VCaP (cell line): ENCODE measurements at regions not wholly inside any gene's neighbourhood (a gene's known extent, or its start where the extent isn't known, plus 50 kb on each side); places are given as distances from the start of the nearest gene placed in this dataset.

ENCODE experiments used
- H3K27ac ChIP-seq: fragments of 450-650 bp; 2 replicates; pipeline ENCODE4 v1.5.1; 2017
- TF ChIP-seq, protein P1 (sequence below): fragments of 450-650 bp; conservative IDR thresholded peaks from 2 replicates; pipeline ENCODE4 v1.5.1; 2017; ENCODE audit warnings: mild to moderate bottlenecking, moderate library complexity

DNA sequence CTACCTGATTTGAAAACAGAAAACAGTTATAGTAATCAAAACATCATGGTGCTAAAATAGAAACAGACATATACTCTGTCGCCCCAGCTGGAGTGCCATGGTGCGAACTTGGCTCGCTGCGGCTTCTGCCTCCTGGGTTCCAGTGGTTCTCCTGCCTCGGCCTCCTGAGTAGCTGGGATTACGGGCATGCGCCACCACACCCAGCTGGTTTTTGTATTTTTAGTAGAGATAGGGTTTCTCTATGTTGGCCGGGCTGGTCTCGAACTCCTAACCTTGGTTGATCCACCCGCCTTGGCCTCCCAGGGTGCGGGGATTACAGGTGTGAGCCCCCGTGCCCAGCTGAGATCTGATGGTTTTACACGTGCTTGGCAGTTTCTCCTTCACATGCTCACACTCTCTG is 495.9 kb downstream of the ANXA1 start:
- H3K27ac ChIP-seq = no peak overlapping the region
- TF ChIP-seq, protein P1, sequence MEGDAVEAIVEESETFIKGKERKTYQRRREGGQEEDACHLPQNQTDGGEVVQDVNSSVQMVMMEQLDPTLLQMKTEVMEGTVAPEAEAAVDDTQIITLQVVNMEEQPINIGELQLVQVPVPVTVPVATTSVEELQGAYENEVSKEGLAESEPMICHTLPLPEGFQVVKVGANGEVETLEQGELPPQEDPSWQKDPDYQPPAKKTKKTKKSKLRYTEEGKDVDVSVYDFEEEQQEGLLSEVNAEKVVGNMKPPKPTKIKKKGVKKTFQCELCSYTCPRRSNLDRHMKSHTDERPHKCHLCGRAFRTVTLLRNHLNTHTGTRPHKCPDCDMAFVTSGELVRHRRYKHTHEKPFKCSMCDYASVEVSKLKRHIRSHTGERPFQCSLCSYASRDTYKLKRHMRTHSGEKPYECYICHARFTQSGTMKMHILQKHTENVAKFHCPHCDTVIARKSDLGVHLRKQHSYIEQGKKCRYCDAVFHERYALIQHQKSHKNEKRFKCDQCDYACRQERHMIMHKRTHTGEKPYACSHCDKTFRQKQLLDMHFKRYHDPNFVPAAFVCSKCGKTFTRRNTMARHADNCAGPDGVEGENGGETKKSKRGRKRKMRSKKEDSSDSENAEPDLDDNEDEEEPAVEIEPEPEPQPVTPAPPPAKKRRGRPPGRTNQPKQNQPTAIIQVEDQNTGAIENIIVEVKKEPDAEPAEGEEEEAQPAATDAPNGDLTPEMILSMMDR = no peak

DNA sequence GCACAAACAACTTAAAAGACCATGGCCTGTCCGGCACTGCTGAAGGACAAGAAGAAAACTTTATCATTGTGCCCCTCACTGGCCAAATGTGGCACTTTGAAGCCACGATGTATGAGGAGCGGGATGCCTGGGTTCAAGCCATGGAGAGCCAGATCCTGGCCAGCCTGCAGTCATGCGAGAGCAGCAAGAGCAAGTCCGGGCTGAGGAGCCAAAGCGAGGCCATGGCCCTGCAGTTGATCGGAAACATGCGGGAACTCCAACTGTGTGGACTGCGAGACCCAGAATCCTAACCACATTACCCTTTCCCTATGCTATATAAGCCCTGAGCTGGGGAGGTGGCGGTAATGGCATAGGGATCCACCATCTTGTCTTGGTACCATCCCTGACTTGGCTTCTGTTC is 497.9 kb downstream of the ANXA1 start:
- H3K27ac ChIP-seq = no peak overlapping the region
- TF ChIP-seq, protein P1 = no peak

DNA sequence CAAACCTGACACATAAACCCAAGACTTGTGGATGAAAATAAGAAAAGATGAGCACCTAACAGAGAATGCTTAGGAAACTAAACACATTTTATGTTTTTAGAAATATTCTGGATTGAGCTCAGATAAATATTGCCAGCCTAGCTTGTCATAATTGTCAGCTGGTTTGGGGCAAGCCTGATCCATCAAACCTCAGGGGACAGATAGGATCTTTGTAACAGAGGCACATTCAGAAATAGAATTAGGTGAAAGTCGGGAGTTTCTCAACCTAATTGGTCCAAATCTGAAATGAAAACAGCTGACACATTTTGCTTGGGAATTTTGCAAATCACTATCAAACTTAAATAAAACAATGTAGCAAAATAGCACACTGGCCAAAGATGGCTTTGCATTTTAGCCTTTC is 503.7 kb downstream of the ANXA1 start:
- TF ChIP-seq, protein P1 = no peak
- H3K27ac ChIP-seq = no peak overlapping the region

DNA sequence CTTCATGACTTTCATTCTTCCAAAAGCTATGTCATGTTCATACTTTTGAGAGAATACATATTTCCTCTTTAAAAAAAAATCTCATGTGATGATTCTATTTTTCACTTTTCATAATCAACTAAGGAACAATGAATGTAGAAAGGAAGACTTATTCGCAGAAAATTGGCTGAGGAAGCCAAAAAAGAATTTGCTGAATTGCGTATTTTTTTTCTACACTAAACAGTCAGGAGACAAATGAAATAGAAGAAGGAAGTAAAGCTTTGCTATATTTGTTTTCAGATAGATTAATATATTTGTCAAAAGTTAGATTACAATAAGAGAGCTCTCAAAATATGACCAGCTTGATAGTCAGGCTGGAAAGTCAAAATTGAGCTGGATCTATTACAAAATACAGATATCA is 504.2 kb downstream of the ANXA1 start:
- H3K27ac ChIP-seq = no peak overlapping the region
- TF ChIP-seq, protein P1 = no peak

DNA sequence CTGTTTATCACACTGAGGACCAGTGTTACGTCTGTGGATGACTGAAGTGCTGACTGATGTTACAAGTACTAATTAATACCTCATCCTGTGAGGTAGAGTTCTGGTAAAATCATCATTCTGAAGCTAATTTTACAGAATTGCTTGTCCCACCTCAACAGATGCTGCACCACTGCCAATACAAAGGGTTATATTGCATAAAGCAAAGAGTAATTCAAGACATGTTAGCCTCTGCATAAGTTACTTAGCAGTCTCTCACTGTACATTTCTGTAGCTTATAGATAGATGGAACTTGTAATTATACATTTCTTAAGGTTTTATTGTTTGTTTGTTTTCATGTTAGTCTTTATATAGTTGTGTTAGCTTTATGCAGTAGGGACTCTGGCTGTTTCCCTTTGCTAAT is 513.6 kb downstream of the ANXA1 start:
- TF ChIP-seq, protein P1 = no peak
- H3K27ac ChIP-seq = no peak overlapping the region

DNA sequence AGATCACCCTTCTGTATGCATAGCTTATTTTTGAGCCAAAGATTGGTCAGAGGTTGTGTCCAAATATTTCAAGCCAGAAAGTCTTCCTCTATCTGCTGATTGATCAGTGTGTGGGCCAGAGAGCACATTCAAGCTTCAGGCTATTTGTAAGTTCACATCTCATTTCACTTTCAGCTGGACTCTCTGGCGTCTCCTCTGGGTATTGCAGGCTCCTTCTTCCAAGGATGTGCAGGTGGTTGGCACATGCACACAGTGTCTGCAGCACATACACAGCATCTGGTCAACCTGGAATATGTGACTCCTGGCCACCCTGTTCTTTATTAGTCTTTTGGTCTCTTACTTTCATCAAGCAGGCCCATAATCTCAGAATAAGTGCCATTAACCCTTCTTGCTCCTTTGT is 516.1 kb downstream of the ANXA1 start:
- H3K27ac ChIP-seq = no peak overlapping the region
- TF ChIP-seq, protein P1 = no peak

DNA sequence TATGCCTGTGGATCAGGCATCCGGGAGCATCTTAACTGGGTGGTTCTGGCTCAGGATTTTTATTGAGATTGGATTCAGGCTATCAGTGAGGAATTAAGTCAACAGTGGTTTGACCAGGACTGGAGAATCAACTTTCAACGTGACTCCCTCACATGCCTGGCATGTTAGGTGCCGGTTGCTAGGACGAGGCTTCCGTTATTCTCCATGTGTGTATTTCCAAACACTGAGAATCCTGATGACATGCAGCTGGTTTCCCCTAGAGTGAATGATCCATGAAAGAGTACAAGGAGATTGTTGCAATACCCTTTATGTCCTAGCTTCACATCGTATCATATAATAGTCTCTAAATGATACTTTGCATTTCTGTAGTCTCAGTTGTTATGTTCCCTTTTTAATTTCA is 529.2 kb downstream of the ANXA1 start:
- no peak overlapping the region for H3K27ac ChIP-seq
- TF ChIP-seq, protein P1 = no peak

DNA sequence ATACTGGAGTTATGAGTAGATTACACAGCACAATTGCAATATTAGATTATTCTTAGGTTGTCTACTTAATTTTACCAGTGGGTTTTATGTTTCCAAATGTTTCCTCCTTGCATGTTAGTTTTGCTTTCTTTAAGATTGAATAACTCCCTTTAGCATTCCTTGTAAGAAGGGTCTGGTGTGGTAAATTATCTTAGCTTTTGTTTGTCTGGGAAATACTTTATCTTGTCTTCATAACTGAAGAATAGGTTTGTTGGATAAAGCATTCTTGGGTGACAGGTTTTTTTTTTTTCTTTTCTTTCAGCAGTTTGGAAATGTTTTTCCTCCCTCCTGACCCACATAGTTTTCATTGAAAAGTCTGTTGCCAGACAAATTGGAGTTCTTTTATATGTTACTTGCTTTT is 531.1 kb downstream of the ANXA1 start:
- H3K27ac ChIP-seq = no peak overlapping the region
- TF ChIP-seq, protein P1 = no peak
